Peyer's patch (tissue), 4 donors: ENCODE measurements at regions not wholly inside any gene's neighbourhood (a gene's known extent, or its start where the extent isn't known, plus 50 kb on each side); places are given as distances from the start of the nearest gene placed in this dataset.
"Not testable (repeated sequence)": the region's sequence is repeated elsewhere in the genome, so short reads cannot be mapped to it uniquely, and the experiment has no call there.

Experiments used
- DNase-seq, 3 donors: peaks; one replicate each; pipeline ENCODE4 v3.0.0-alpha.2; 2017 to 2019
- H3K27ac ChIP-seq, 4 donors: fragments of 200-600 bp; sonication (generic); one replicate each; pipeline ENCODE4 v1.5.1; 2016 to 2019
- H3K27me3 ChIP-seq, 2 donors: fragments of 200-600 bp; sonication (generic); one replicate each; pipeline ENCODE4 v1.5.1; 2019
- H3K36me3 ChIP-seq, 3 donors: fragments of 200-600 bp; sonication (generic); one replicate each; pipeline ENCODE4 v1.5.1; 2016 to 2019
- H3K4me1 ChIP-seq, 4 donors: fragments of 200-600 bp; sonication (generic); one replicate each; pipeline ENCODE4 v1.5.1; 2016 to 2019
- H3K4me3 ChIP-seq, 4 donors: fragments of 200-600 bp; sonication (generic); 1 replicate in 3 of 4; 2 replicates in 1 of 4; pipeline ENCODE4 v1.5.1; 2016 to 2019; ENCODE audit warnings: mild to moderate bottlenecking in 1 of 4
- H3K9me3 ChIP-seq, 4 donors: fragments of 200-600 bp; sonication (generic); one replicate each; pipeline ENCODE4 v1.5.1; 2016 to 2019; ENCODE audit warnings: mild to moderate bottlenecking in 1 of 4
- CTCF ChIP-seq, 6 experiments: fragments of 450-650 bp in 4 of 6; fragments of 200-600 bp in 2 of 6; sonication (generic) in 1 of 6; IDR thresholded peaks; one replicate each; pipeline ENCODE4 v1.5.1; 2017 to 2019; ENCODE audit warnings: antibody characterized with exemption in 6 of 6, mild to moderate bottlenecking in 3 of 6, moderate library complexity in 1 of 6
- POLR2A ChIP-seq, 2 donors: fragments of 450-650 bp; IDR thresholded peaks; one replicate each; pipeline ENCODE4 v1.5.1; 2017; ENCODE audit warnings: antibody characterized with exemption in 2 of 2, mild to moderate bottlenecking in 2 of 2, moderate library complexity in 2 of 2

- no peak for TF ChIP-seq POLR2A (IDR thresholded peaks at IDR 0.05)
- Histone ChIP-seq H3K27ac (no peak overlapping the region), H3K36me3 (no peaks in the 10 kb centered on the region), H3K27me3 (no peaks in the 10 kb centered on the region), H3K4me3 (no peak overlapping the region), H3K4me1 (no peaks in the 10 kb centered on the region), H3K9me3 (no peaks in the 10 kb centered on the region)
- no peak for DNase-seq
Observed at GRCh38 chr6:84854811-84855400, 90.5 kb upstream of the TBX18 start.

- H3K4me3 ChIP-seq = no peak overlapping the region
- H3K36me3 ChIP-seq = no peaks in the 10 kb centered on the region
- H3K27me3 ChIP-seq = no peaks in the 10 kb centered on the region
- no peak for DNase-seq
- no peaks in the 10 kb centered on the region for H3K9me3 ChIP-seq
- H3K27ac ChIP-seq = no peak overlapping the region
- TF ChIP-seq POLR2A (IDR thresholded peaks at IDR 0.05) (no peak), CTCF (IDR thresholded peaks at IDR 0.05) (no peak)
- no peaks in the 10 kb centered on the region for H3K4me1 ChIP-seq
Observed at GRCh38 chr6:84853901-84854300, 89.5 kb upstream of the TBX18 start.

- DNase-seq = no peak
- H3K4me3 ChIP-seq = no peak overlapping the region
- H3K9me3 ChIP-seq = no peaks in the 10 kb centered on the region
- TF ChIP-seq CTCF (IDR thresholded peaks at IDR 0.05) (no peak), POLR2A (IDR thresholded peaks at IDR 0.05) (no peak)
- H3K4me1 ChIP-seq = no peaks in the 10 kb centered on the region
- no peaks in the 10 kb centered on the region for H3K36me3 ChIP-seq
- no peak overlapping the region for H3K27ac ChIP-seq
- H3K27me3 ChIP-seq = no peaks in the 10 kb centered on the region
Observed at GRCh38 chr6:84848960-84849359, 84.6 kb upstream of the TBX18 start.

- Histone ChIP-seq H3K36me3 (no peaks in the 10 kb centered on the region), H3K4me3 (no peak overlapping the region), H3K9me3 (no peaks in the 10 kb centered on the region), H3K27me3 (no peaks in the 10 kb centered on the region), H3K27ac (no peak overlapping the region), H3K4me1 (no peaks in the 10 kb centered on the region)
- TF ChIP-seq CTCF (IDR thresholded peaks at IDR 0.05) (no peak), POLR2A (IDR thresholded peaks at IDR 0.05) (no peak)
- no peak for DNase-seq
Observed at GRCh38 chr6:84847390-84848160, 83.2 kb upstream of the TBX18 start.

GRCh38 chr6:84842525-84843166, 78.2 kb upstream of the TBX18 start:
- Histone ChIP-seq H3K9me3 (no peaks in the 10 kb centered on the region), H3K4me3 (no peak overlapping the region), H3K27ac (no peak overlapping the region), H3K36me3 (no peaks in the 10 kb centered on the region), H3K4me1 (no peaks in the 10 kb centered on the region), H3K27me3 (no peaks in the 10 kb centered on the region)
- DNase-seq = no peak
- TF ChIP-seq POLR2A (IDR thresholded peaks at IDR 0.05) (no peak), CTCF (IDR thresholded peaks at IDR 0.05) (no peak)

- not testable (repeated sequence) for H3K9me3 ChIP-seq, H3K27me3 ChIP-seq, H3K4me1 ChIP-seq, DNase-seq, H3K36me3 ChIP-seq, H3K27ac ChIP-seq, H3K4me3 ChIP-seq
Observed at GRCh38 chr6:84837068-84837866, 72.9 kb upstream of the TBX18 start.
